AG04450 (cell line): ENCODE measurements at regions not wholly inside any gene's neighbourhood (a gene's known extent, or its start where the extent isn't known, plus 50 kb on each side); places are given as distances from the start of the nearest gene placed in this dataset.

Experiments used
- CTCF ChIA-PET: fragments of 300-600, 350-600 bp; formaldehyde crosslinking; extraction: SDS; loops from one replicate; lab custom pipeline; 2022; ENCODE audit warnings: antibody characterized with exemption, inconsistent platforms; lab: Charles Lee
- POLR2A ChIA-PET: fragments of 350-600 bp; formaldehyde crosslinking; extraction: SDS; loops from one replicate; lab custom pipeline; 2021; ENCODE audit warnings: antibody characterized with exemption, inconsistent platforms; lab: Yijun Ruan, JAX
- DNase-seq: peaks from one replicate; pipeline ENCODE4 v3.0.0-alpha.2; 2011; ENCODE audit warnings: low read depth, low spot score
- H3K27ac ChIP-seq: one replicate; pipeline ENCODE4 v1.5.1; 2012; ENCODE audit warnings: low read depth, low read length, control low read depth
- H3K27me3 ChIP-seq: one replicate; pipeline ENCODE4 v1.6.0; 2012; ENCODE audit warnings: low read length; ENCODE audit not compliant: control insufficient read depth, insufficient read depth
- H3K4me3 ChIP-seq: 2 replicates; pipeline ENCODE4 v1.5.1; 2011; ENCODE audit warnings: mild to moderate bottlenecking, low read depth, low read length, control low read depth
- H3K9me3 ChIP-seq: 2 replicates; pipeline ENCODE4 v1.5.1; 2012; ENCODE audit warnings: low read length; ENCODE audit not compliant: control insufficient read depth, insufficient read depth
- TF ChIP-seq, protein P1 (sequence below): IDR thresholded peaks from 2 replicates; pipeline ENCODE4 v1.5.1; 2011; ENCODE audit warnings: low read depth, low read length, control low read depth, inconsistent platforms

DNA sequence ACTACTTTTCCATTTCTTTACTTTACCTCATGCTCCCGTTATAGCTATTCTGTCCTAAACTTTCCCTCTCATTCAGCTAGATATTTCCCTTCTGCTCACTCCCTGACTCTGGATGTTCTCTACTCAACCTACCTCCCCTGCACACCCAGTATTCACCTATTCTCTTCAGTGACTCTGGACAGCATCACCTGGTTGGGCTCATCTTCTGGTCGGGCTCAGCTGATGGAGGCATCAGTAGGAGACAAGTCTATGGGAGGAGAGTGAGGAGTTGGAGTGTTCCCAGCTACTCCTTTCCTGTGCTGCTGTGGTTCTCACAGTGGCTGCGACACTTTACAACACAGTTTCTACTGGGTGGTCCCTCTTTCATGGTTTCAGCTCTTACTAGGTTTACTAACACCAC, 493.9 kb downstream of the DMAC1 start:
- DNase-seq, result no peak
- no peak overlapping the region for H3K27ac ChIP-seq
- peaks cover 9% of the 10 kb centered on the region for H3K27me3 ChIP-seq
- ChIA-PET POLR2A (no interaction called here), CTCF (interaction anchor here (0.6 kb wide), 1 partner anchor 97 kb away, joined by 5 read pairs; no protein-coding TSS in a partner anchor)
- no peak overlapping the region for H3K4me3 ChIP-seq
- no peaks in the 10 kb centered on the region; the same call in 1 of the 2 replicates for H3K9me3 ChIP-seq
- TF ChIP-seq, protein P1, sequence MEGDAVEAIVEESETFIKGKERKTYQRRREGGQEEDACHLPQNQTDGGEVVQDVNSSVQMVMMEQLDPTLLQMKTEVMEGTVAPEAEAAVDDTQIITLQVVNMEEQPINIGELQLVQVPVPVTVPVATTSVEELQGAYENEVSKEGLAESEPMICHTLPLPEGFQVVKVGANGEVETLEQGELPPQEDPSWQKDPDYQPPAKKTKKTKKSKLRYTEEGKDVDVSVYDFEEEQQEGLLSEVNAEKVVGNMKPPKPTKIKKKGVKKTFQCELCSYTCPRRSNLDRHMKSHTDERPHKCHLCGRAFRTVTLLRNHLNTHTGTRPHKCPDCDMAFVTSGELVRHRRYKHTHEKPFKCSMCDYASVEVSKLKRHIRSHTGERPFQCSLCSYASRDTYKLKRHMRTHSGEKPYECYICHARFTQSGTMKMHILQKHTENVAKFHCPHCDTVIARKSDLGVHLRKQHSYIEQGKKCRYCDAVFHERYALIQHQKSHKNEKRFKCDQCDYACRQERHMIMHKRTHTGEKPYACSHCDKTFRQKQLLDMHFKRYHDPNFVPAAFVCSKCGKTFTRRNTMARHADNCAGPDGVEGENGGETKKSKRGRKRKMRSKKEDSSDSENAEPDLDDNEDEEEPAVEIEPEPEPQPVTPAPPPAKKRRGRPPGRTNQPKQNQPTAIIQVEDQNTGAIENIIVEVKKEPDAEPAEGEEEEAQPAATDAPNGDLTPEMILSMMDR, result no peak

DNA sequence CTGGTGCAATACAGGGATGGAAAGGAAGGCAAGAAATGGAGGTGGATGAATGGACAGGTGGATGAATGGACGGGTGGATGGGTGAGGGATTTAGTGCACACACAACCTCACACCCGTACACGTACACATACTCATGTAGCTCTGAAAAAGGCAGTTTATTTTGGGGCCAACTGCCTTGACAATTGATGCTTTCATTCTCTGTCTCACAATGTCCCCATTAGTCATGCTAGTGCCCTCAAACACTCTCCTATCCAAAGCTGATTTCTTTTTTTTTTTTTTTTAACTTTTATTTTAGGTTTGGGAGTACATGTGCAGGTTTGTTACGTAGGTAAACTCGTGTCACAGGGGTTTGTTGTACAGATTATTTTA, 495.0 kb downstream of the DMAC1 start:
- no peaks in the 10 kb centered on the region; the same call in 1 of the 2 replicates for H3K9me3 ChIP-seq
- no peak for DNase-seq
- peaks cover 9% of the 10 kb centered on the region for H3K27me3 ChIP-seq
- POLR2A ChIA-PET, result no interaction called here
- no peak overlapping the region for H3K4me3 ChIP-seq
- TF ChIP-seq, protein P1, result no peak
- H3K27ac ChIP-seq, result no peak overlapping the region
- CTCF ChIA-PET, result interaction anchor here (1.1 kb wide), 1 partner anchor 9 kb away, joined by 4 read pairs; no protein-coding TSS in a partner anchor

DNA sequence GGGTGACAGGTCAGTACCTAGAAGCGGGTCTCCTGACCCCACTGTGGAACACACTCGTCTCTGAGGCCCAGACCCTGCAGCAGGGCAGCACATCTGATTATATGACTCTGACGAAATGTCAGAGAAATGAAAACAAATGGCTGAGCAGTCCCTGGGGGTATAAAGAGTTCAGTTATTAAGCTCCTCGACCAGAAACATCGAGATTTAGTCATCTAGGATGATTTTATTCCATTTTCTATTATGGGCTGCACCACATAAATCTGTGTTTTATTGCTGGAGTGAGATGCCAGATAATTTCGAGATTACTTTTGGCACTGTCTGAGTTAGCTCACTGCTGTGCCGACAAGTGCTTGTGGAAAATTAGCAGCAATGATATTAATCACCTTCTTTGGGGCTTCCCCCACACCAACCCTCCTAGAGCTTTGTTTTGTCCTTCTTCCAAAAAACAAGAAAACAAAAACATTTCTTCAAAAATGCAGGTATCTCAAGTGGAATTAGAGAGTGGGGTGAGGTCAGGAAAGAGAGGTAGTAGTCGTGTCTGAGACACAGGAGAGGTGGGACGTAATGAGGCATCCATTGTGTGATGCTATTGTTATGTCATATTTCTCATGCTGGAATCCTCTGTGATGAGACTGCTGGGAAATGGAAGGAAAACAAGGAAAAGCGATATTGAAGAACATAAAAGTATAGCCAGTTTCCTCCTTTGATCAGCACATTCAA, 495.5 kb downstream of the DMAC1 start:
- no peak for DNase-seq
- Histone ChIP-seq H3K27me3 (peaks cover 9% of the 10 kb centered on the region), H3K9me3 (no peaks in the 10 kb centered on the region), H3K27ac (no peak overlapping the region), H3K4me3 (no peak overlapping the region)
- ChIA-PET POLR2A (no interaction called here), CTCF (interaction anchor here (1.1 kb wide), 1 partner anchor 8 kb away, joined by 4 read pairs; no protein-coding TSS in a partner anchor)
- TF ChIP-seq, protein P1, result no peak

DNA sequence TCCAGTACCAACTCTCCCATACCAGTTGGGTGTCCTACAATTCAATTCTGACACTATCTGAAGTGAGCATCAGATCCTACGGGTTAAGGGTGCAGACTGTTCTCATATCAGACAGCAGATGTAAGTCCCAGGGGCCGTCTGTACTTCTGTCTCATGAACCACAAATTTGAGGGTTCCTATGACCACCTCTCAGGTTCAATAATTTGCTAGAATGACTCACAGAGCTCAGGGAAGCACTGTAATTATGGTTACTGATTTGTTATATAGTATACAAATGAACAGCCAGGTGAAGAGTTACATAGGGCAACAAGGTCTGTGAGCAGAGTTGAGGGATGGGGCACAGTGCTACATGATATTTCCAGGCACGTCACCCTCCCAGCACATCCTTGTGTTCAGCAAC, 499.1 kb downstream of the DMAC1 start:
- TF ChIP-seq, protein P1, result no peak
- Histone ChIP-seq H3K27me3 (peaks cover 3% of the 10 kb centered on the region), H3K9me3 (no peaks in the 10 kb centered on the region), H3K27ac (no peak overlapping the region), H3K4me3 (no peak overlapping the region)
- ChIA-PET CTCF (no interaction called here), POLR2A (no interaction called here)
- DNase-seq, result no peak

DNA sequence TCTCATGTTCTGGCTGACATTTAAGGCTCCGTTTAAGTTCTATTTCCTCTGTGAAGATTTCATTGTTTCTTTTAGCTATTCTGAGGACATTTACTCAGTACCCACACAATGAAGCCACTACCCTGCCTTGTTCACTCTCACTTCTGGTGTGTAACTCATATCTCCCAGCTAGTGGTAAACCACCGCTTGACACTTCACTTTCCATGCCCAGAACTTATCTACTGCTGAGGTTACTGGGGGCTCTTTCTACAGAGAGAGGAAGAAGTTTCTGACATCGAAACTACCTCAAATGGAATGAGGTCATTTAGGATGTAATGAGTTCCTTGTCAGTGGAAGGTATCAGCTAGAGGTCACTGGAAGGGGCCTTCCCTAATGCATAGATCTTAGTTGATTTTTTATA, 501.5 kb downstream of the DMAC1 start:
- Histone ChIP-seq H3K9me3 (no peaks in the 10 kb centered on the region), H3K27ac (no peak overlapping the region), H3K4me3 (no peak overlapping the region), H3K27me3 (no peaks in the 10 kb centered on the region)
- ChIA-PET POLR2A (no interaction called here), CTCF (no interaction called here)
- DNase-seq, result no peak
- TF ChIP-seq, protein P1, result no peak
